Stimulated activated memory B cell treated with anti-CD40 and anti-IgM and Interleukin-4, amounts not matched to agents 10 μg/mL and 1 μg/mL and 100 μg/mL, for 72 hours (primary cell): ENCODE measurements at regions not wholly inside any gene's neighbourhood (a gene's known extent, or its start where the extent isn't known, plus 50 kb on each side); places are given as distances from the start of the nearest gene placed in this dataset.

Experiments
- ATAC-seq: fragments of 150-1000 bp; cut with Tn5 transposase; 2 replicates; pipeline ENCODE4 v1.10.0; 2021
- H3K27ac Mint-ChIP-seq: one replicate; pipeline ENCODE4 v1.8.0; 2022; ENCODE audit warnings: mild to moderate bottlenecking, mixed read lengths
- H3K27me3 Mint-ChIP-seq: one replicate; pipeline ENCODE4 v1.8.0; 2022; ENCODE audit warnings: mixed read lengths
- H3K36me3 Mint-ChIP-seq: one replicate; pipeline ENCODE4 v1.8.0; 2022; ENCODE audit warnings: mixed read lengths
- H3K4me1 Mint-ChIP-seq: one replicate; pipeline ENCODE4 v1.8.0; 2022; ENCODE audit warnings: mixed read lengths
- H3K4me3 Mint-ChIP-seq: one replicate; pipeline ENCODE4 v1.8.0; 2022; ENCODE audit warnings: mild to moderate bottlenecking, moderate library complexity, mixed read lengths
- H3K9me3 Mint-ChIP-seq: one replicate; pipeline ENCODE4 v1.8.0; 2022; ENCODE audit warnings: mixed read lengths

DNA sequence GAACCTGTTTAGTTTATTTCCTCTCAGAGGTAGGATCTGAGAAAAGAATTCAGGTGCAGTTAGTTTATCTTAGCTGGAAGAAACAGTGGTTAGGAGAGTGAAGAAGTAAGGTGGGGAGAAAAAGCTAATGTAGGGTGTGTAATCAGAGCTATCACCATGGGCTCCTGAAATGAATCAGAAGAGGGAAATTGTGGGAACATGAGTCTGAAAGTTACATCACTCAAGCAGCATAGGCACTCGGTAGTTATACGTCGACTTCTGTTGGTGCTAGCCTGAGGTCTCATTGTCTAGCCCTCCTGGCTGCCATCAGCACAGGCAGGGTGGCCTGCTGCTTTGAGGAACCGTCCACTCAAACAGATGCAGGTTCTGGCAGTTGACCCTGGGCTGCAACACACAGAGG is 56.7 kb upstream of the NPR3 start:
- peak; percentile 12 for ATAC-seq
- H3K27ac Mint-ChIP-seq, result no peak overlapping the region
- no peak overlapping the region for H3K4me3 Mint-ChIP-seq
- H3K4me1 Mint-ChIP-seq, result no peaks in the 10 kb centered on the region
- peaks cover 16% of the 10 kb centered on the region for H3K9me3 Mint-ChIP-seq
- peaks cover 6% of the 10 kb centered on the region for H3K36me3 Mint-ChIP-seq
- H3K27me3 Mint-ChIP-seq, result peaks cover 9% of the 10 kb centered on the region
